ENCODE measurements at regions not wholly inside any gene's neighbourhood (a gene's known extent, or its start where the extent isn't known, plus 50 kb on each side); places are given as distances from the start of the nearest gene placed in this dataset.

GRCh38 chr4:137069473-137069872 is 462.8 kb downstream of the PCDH18 start:
- DNase-seq = no peak
- Histone ChIP-seq H3K4me3 (no peak overlapping the region), H3K27ac (no peak overlapping the region), H3K9me3 (no peaks in the 10 kb centered on the region), H3K27me3 (no peaks in the 10 kb centered on the region), H3K4me1 (no peaks in the 10 kb centered on the region), H3K36me3 (no peaks in the 10 kb centered on the region)
- in situ Hi-C loops (cut with MboI; ENCODE audit: low sequenced_read_pairs in 4 of 4) (no loop called here), intact Hi-C loops (cut with DNase I; ENCODE audit: low total_unique reads) (no loop called here)
- TF ChIP-seq CTCF (IDR thresholded peaks at IDR 0.05 in 4 of 5, conservative IDR thresholded peaks at IDR 0.05 in 1 of 5) (no peak), POLR2A (IDR thresholded peaks at IDR 0.05) (no peak)
- ATAC-seq = no peak

- no peaks in the 10 kb centered on the region for H3K4me1 ChIP-seq
- no peak for TF ChIP-seq CTCF (IDR thresholded peaks at IDR 0.05 in 4 of 5, conservative IDR thresholded peaks at IDR 0.05 in 1 of 5)
- TF ChIP-seq POLR2A (IDR thresholded peaks at IDR 0.05) = no peak
- H3K27ac ChIP-seq = no peak overlapping the region
- DNase-seq (no peak), ATAC-seq (no peak)
- H3K9me3 ChIP-seq = no peaks in the 10 kb centered on the region
- intact Hi-C loops (cut with DNase I; ENCODE audit: low total_unique reads) = no loop called here
- H3K4me3 ChIP-seq = no peak overlapping the region
- in situ Hi-C loops (cut with MboI; ENCODE audit: low sequenced_read_pairs in 4 of 4) = no loop called here
- H3K36me3 ChIP-seq = no peaks in the 10 kb centered on the region
- H3K27me3 ChIP-seq = no peaks in the 10 kb centered on the region
These were observed 464.6 kb downstream of the PCDH18 start for GRCh38 chr4:137067735-137068134.

GRCh38 chr4:137065311-137065710 is 467.0 kb downstream of the PCDH18 start:
- no peaks in the 10 kb centered on the region for H3K4me1 ChIP-seq
- ATAC-seq = no peak
- H3K4me3 ChIP-seq = no peak overlapping the region
- in situ Hi-C loops (cut with MboI; ENCODE audit: low sequenced_read_pairs in 4 of 4) = no loop called here
- intact Hi-C loops (cut with DNase I; ENCODE audit: low total_unique reads) = no loop called here
- H3K27ac ChIP-seq = no peak overlapping the region
- DNase-seq = no peak
- no peaks in the 10 kb centered on the region for H3K27me3 ChIP-seq
- H3K9me3 ChIP-seq = no peaks in the 10 kb centered on the region
- TF ChIP-seq CTCF (IDR thresholded peaks at IDR 0.05 in 4 of 5, conservative IDR thresholded peaks at IDR 0.05 in 1 of 5) (no peak), POLR2A (IDR thresholded peaks at IDR 0.05) (no peak)
- H3K36me3 ChIP-seq = no peaks in the 10 kb centered on the region

- in situ Hi-C loops (cut with MboI; ENCODE audit: low sequenced_read_pairs in 4 of 4) = no loop called here
- TF ChIP-seq POLR2A (IDR thresholded peaks at IDR 0.05) (no peak), CTCF (IDR thresholded peaks at IDR 0.05 in 4 of 5, conservative IDR thresholded peaks at IDR 0.05 in 1 of 5) (no peak)
These were observed 468.3 kb downstream of the PCDH18 start for GRCh38 chr4:137063961-137064360.

GRCh38 chr4:137043184-137043583 is 489.1 kb downstream of the PCDH18 start:
- no peaks in the 10 kb centered on the region for H3K27me3 ChIP-seq
- in situ Hi-C loops (cut with MboI; ENCODE audit: low sequenced_read_pairs in 4 of 4) = no loop called here
- intact Hi-C loops (cut with DNase I; ENCODE audit: low total_unique reads) = no loop called here

More at GRCh38 chr4:137063961-137064360, 468.3 kb downstream of the PCDH18 start:
- Histone ChIP-seq H3K36me3 (no peaks in the 10 kb centered on the region), H3K27ac (no peak overlapping the region), H3K4me3 (no peak overlapping the region), H3K9me3 (no peaks in the 10 kb centered on the region), H3K4me1 (no peaks in the 10 kb centered on the region), H3K27me3 (no peaks in the 10 kb centered on the region)
- intact Hi-C loops (cut with DNase I; ENCODE audit: low total_unique reads) = no loop called here
- DNase-seq = no peak
- no peak for ATAC-seq

More at GRCh38 chr4:137043184-137043583, 489.1 kb downstream of the PCDH18 start:
- ATAC-seq = no peak
- DNase-seq = no peak
- H3K4me3 ChIP-seq = no peak overlapping the region
- no peak overlapping the region for H3K27ac ChIP-seq
- no peaks in the 10 kb centered on the region for H3K9me3 ChIP-seq
- H3K4me1 ChIP-seq = no peaks in the 10 kb centered on the region
- TF ChIP-seq CTCF (IDR thresholded peaks at IDR 0.05 in 4 of 5, conservative IDR thresholded peaks at IDR 0.05 in 1 of 5) (no peak), POLR2A (IDR thresholded peaks at IDR 0.05) (no peak)
- H3K36me3 ChIP-seq = no peaks in the 10 kb centered on the region
